GM06990 (cell line): ENCODE measurements at regions not wholly inside any gene's neighbourhood (a gene's known extent, or its start where the extent isn't known, plus 50 kb on each side); places are given as distances from the start of the nearest gene placed in this dataset.

Source experiments
- DNase-seq: peaks from one replicate; pipeline ENCODE4 v3.0.0-alpha.2; 2011; ENCODE audit not compliant: insufficient read length; ENCODE audit errors: extremely low read depth
- H3K27me3 ChIP-seq: replicated peaks from 2 replicates; pipeline ENCODE4 v1.6.0; 2011; ENCODE audit warnings: low read length; ENCODE audit not compliant: control insufficient read depth, insufficient read depth
- H3K36me3 ChIP-seq: 2 replicates; pipeline ENCODE4 v1.5.1; 2011; ENCODE audit warnings: low read length; ENCODE audit not compliant: control insufficient read depth, insufficient read depth
- H3K4me3 ChIP-seq: replicated peaks from 2 replicates; pipeline ENCODE4 v1.5.1; 2011; ENCODE audit warnings: low read depth, mild to moderate bottlenecking, control low read depth, low read length
- TF ChIP-seq, protein P1 (sequence below): IDR thresholded peaks from 2 replicates; pipeline ENCODE4 v1.5.1; 2011; ENCODE audit warnings: low read length, control low read depth, mild to moderate bottlenecking, inconsistent platforms; ENCODE audit not compliant: insufficient read depth, poor library complexity, severe bottlenecking

DNA sequence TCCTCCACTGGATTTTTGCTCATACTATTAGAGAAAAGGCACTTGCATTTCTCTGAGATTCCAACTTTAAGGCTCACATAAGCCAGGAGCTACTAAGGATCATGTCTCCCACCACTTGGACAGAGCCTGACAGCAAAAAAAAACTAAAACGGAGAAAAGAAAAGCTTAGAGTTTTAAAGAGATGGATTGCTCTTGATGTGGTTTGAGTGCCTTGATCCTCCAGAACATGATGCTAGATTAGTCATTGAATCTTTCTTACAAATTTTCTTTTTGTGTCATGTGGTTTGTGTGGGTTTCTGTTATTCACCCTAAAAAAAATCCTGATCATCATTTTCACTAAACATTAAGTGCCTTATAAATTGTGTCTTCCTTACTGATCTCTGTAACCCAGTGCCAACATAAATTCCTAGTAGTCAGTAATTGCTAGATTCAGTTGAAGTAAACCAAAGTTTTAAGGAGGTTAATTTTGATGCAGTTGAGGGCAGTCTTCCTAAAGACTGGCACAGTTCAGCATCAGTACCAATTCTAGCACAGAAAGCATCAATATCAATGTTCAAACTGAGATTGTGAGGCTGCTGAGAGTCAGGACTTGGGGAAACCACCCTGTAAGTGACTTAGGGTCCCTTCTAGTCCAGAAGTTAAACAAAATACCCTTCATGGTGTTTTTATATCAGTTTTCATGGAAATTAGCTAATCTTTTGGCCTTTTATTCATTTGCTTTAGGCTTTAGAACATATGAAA lies 206.3 kb downstream of the RAD51AP2 start:
- no peaks in the 10 kb centered on the region for H3K27me3 ChIP-seq
- no peak overlapping the region for H3K4me3 ChIP-seq
- no peak for DNase-seq
- TF ChIP-seq, protein P1, sequence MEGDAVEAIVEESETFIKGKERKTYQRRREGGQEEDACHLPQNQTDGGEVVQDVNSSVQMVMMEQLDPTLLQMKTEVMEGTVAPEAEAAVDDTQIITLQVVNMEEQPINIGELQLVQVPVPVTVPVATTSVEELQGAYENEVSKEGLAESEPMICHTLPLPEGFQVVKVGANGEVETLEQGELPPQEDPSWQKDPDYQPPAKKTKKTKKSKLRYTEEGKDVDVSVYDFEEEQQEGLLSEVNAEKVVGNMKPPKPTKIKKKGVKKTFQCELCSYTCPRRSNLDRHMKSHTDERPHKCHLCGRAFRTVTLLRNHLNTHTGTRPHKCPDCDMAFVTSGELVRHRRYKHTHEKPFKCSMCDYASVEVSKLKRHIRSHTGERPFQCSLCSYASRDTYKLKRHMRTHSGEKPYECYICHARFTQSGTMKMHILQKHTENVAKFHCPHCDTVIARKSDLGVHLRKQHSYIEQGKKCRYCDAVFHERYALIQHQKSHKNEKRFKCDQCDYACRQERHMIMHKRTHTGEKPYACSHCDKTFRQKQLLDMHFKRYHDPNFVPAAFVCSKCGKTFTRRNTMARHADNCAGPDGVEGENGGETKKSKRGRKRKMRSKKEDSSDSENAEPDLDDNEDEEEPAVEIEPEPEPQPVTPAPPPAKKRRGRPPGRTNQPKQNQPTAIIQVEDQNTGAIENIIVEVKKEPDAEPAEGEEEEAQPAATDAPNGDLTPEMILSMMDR: no peak
- H3K36me3 ChIP-seq: no peaks in the 10 kb centered on the region

DNA sequence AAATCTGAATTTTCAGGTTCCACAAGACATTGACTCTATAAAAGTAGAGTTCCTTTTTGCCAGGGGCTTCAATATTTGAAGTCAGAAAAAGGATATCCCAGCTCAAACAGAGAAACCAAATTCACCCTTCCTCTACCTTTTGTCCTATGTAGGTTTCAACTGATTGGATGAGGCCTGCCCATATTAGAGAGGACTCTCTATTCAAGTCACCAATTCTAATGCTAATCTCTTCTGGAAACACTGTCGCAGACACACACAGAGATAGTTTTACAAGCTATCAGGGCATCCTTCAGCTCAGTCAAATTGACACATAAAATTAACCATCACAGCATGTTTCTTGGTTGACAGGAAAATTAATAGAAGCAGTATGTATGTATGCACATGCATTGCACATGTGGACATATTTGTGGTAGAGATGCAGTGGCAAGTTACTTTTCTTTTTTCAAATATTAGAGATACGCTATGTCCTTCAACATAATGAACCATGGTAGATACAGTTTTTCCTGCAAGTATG lies 207.1 kb downstream of the RAD51AP2 start:
- DNase-seq: no peak
- Histone ChIP-seq H3K4me3 (no peak overlapping the region), H3K27me3 (no peaks in the 10 kb centered on the region), H3K36me3 (no peaks in the 10 kb centered on the region)
- TF ChIP-seq, protein P1: no peak

DNA sequence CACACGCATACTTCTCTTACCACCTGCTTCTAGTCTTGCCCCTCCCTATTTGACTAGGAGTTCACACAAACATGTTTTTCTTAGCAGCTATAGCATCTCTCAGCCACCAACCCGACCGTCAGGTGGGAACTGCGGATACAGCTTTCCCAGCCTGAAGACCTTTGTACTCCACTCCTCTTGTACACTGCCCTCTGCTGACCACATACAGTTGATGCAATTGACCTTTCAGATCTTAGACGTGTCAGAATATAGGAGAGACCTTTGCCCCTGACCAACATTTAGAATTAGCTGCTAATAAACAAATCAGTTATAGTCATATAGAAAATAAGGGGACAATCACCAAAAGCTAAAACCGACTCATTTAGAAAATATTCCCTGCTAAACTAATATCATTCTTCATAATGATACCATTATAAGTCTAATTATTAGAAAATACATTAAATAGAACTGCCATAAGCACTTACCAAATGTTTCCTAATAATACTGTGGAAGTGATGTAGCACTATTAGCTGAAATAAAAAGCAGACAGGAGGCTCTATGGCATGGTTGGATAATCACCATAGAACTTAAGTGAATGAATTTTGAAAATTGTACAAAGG lies 208.4 kb downstream of the RAD51AP2 start:
- Histone ChIP-seq H3K4me3 (no peak overlapping the region), H3K27me3 (no peaks in the 10 kb centered on the region), H3K36me3 (no peaks in the 10 kb centered on the region)
- TF ChIP-seq, protein P1: peak; percentile 75
- DNase-seq: peak; percentile 3

DNA sequence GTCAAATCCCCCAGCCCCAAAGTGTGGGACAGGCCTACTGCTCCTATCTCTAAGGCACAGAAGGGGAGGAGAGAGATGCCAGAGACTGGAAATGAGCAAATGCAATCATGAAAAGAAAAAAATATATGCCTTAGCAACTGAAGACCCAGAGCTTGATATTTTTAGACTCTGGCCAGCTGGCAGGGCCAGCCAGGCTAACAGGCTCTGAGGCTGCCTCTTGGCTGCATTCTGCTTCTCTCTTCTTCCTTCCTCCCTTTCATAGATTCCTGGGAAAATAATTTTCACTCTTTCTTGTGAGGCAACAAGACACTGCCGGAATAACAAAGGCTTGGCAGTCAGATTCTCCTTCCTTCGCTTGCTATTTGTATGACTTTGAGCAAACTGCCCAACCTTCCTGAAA lies 209.1 kb downstream of the RAD51AP2 start:
- no peak for DNase-seq
- no peaks in the 10 kb centered on the region for H3K36me3 ChIP-seq
- TF ChIP-seq, protein P1: no peak
- no peak overlapping the region for H3K4me3 ChIP-seq
- H3K27me3 ChIP-seq: no peaks in the 10 kb centered on the region

DNA sequence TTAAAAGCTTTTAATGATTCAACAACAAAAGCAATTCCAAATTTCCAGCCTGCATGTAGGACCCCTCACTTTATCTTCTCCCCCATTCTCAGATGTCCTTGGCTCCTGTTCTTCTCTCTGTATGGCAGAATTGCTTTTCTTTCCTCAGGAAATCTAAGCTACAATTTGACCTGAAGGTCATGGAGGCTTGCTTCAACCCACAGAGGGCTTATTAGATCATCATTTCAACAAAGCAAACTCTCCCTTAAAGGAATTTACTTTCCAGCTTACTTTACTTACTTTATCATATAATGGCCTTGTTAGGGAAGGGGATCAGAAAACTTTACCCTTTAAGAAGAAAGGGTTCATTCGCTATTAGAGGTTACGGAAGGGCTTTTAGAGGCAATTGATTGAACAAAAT lies 211.5 kb downstream of the RAD51AP2 start:
- H3K4me3 ChIP-seq: no peak overlapping the region
- H3K36me3 ChIP-seq: no peaks in the 10 kb centered on the region
- DNase-seq: no peak
- H3K27me3 ChIP-seq: no peaks in the 10 kb centered on the region; the same call in 1 of the 2 replicates
- TF ChIP-seq, protein P1: no peak

DNA sequence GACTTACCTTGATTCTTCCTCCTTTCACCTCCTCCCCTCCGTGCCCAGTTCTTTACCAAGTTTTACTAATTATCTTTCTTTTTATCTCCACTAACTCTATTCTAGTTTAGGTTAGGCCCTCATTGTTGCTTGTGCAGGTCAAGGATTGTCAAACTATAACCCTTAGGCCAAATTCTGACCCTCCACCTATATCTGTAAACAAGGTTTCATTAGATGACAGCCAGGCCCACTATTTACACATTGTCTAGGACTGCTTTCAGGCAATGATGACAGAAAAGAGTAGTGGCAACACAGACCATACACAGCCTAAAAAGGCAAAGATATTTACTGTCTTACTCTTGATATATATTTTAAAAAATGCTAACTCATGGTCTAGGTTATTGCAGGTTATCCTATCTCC lies 212.0 kb downstream of the RAD51AP2 start:
- H3K27me3 ChIP-seq: no peaks in the 10 kb centered on the region; the same call in 1 of the 2 replicates
- H3K36me3 ChIP-seq: no peaks in the 10 kb centered on the region
- no peak for DNase-seq
- TF ChIP-seq, protein P1: no peak
- no peak overlapping the region for H3K4me3 ChIP-seq
